ENCODE measurements at regions not wholly inside any gene's neighbourhood (a gene's known extent, or its start where the extent isn't known, plus 50 kb on each side); places are given as distances from the start of the nearest gene placed in this dataset.
"Not testable (repeated sequence)": the region's sequence is repeated elsewhere in the genome, so short reads cannot be mapped to it uniquely, and the experiment has no call there.

DNA sequence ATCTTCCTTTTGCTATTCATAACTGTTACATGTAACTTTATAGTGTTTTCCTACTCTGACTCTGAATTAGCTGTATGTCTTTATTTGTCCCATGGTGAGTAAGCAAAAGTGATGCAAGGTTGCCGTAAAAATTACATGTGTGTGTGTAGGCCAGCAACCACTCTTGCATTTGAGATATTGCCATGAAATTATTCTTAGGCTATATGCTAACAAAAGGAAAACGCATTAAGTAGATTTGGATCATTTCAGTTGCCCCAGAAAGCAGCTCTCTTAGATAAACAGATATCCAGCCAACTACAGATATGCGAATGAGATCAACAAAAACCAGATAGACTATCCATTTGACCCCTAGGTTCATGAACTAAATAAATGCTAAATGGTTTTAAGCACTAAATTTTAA is 73.6 kb downstream of the CYLC2 start:
- DNase-seq (ENCODE audit: low spot score), result peak; percentile 26

DNA sequence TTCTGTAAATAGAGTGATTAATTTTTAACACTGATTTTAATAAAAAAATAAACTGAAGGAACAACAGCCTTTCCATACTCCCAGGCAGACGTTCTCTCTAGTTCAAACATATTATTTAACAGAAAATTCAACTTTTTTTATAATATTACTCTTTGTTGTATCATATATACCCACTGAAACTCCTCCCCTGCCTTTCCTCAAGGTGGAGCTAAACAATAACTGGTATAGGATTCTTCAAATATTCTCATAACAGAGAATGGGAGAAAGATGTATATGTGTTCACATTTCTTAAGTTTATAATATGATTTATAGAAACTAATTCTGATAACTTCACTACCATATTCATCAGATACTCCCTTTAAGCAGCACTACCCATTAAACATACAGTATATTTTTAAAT is 83.4 kb downstream of the CYLC2 start:
- DNase-seq (ENCODE audit: low spot score), result peak; percentile 36

DNA sequence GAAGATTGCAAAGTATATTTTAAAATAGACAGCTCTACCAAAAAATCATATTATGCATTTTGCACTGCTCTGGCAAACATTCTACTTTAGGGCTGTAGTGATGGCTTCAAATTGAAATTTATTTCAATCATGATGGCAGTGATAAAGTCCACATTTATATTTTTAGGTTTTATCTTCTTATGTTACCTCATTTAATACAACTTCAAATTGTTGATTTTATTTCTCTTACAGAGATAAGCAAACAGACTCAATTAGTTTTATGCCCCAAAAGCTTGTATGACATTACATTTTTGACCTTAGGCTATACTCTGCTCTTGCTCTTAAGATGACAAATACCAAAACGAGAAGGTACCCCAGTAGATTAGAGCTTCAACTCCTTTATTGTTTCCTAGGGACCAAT is 87.4 kb downstream of the CYLC2 start:
- DNase-seq (ENCODE audit: low spot score), result no peak

DNA sequence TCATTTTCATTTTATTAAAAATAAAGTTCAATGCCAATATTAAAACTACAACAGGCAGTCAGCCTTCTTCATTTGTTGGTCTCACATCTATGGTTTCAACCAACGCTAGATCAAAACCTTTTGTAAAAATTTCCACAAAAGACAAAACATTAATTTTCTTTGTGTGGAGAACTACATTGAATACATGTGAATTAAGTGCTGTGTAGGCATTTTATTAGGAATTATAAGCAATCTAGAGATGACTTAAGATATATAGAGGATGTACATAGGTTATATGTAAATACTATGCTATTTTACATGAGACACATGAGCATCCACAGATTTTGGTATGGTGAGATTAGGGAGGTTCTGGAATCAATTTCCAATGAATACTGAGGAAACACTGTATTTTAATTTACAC is 94.2 kb downstream of the CYLC2 start:
- no peak for DNase-seq (ENCODE audit: low spot score)

DNA sequence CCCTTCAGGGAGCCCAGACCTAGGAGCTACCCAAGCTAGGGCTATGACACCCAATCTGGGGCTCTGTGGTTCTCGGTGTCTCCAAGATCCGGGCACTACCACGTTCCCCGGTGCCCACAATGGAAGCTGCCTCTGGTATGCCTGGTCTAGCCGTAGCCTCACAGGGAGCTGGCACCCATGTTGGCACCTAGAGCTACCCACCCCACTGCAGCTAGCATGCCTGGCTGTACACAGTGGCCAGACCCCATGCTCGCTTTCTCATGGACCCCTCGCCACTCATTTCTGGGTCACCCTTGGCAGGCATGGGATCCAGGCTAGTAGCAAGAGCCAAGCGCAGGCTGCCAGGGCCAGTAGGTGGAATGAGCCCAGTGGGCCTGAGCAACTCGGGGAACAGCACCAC is 109.0 kb downstream of the CYLC2 start:
- DNase-seq (ENCODE audit: low spot score), result no peak

DNA sequence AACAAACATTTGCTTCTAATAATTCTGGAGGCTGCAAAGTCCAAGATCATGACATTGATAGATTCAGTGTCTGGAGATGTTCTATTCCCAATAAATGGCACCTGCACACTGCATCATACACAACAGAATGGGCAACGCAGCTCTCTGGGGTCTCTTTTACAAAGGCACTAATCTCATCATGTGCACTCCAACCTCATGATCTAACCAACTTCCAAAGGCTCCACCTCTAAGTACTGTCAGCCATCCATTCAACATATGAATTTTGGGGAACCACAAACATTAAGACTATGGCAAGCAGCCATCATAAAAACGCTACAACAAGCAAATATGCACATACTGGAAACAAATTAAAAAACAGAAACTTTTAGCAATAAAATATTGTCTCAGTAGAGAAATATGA is 121.1 kb downstream of the CYLC2 start:
- DNase-seq (ENCODE audit: low spot score), result no peak

DNA sequence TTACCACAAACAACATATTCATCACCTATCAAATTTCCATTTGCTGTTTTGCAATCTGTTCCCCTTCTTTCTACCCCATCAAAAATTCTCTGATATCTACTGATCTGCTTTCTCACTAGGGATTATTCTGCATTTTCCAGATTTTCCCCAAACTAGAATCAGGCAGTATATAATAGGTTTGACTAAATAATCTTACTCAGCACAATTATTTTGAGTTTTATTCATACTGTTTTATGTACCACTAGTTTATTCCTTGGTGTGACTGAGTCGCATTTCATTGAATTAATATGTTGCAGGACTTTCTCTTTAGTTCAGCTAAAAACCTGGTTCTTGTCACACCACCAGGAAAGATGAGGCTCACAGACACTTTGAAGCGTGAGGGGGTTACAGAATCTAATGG is 131.4 kb downstream of the CYLC2 start:
- DNase-seq (ENCODE audit: low spot score), result no peak

DNA sequence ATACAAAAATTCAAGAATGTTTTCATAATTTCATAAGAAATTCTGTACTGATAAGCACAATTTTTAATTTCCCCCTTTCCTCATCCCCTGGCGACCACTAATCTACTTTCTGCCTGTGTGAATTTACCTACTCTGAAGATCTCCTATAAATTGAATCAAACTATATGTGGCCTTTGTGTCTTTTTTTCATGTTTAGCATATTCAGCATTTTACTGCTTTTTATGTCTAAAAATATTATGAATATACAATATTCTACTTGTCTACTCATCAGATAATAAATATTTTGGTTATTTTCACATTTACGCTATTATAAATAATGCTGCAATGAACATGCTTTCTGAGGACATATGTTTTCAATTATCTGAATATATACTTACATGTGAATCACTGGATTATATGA is 144.8 kb downstream of the CYLC2 start:
- DNase-seq (ENCODE audit: low spot score), result no peak

DNA sequence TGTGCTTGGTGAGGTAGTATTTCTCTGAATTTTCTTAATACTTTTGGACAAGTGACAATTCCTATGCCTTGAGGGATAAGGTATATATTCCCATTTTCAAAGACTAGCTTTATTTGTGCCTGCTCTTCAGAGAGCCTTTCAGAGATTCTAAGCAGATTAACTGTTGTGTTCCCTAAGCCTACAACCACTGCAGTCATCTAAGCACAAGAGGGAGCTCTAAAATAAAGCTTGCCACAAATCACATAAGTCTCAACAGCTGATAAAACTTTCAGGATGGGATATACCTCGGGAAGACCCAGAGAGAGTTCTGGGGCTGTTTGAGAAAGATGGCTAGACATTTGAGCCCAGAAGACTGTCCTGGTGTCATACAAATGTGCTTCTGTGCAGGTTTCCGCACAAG is 157.3 kb downstream of the CYLC2 start:
- no peak for DNase-seq (ENCODE audit: low spot score)

DNA sequence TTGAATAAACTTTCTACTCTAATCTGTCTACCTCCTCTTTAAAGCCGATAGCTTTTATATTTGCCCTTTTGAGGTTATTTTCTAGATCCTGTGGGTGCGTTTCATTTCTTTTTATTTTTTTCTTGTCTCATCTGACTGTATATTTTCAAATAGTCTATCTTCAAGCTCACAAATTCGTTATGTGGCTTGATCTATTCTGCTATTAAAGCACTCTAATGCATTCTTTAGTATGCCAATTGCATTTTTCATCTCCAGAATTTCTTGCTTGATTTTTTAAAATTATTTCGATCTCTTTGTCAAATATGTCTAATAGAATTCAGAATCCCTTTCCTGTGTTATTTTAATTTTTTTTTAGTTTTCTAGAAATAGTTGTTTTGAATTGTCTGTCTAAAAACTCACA is 172.4 kb downstream of the CYLC2 start:
- no peak for DNase-seq (ENCODE audit: low spot score)

DNA sequence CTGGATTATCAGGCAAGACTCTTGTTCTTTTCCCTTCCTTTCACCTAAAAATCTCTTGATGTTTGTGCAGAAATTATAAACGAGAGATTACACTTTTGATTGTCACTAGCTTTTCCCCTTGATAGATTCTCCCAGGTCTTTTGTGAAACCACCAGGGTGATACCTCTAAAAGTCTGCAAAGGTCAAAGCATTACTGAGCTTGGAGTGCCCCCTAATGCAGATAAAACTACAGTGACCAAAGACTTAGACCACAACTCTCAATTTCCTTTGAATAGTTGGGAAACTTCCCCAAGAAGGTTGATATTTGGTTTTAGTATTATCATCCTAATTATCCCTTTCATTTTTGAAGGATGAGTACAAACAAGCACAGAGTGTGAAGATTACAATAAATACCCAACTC is 173.1 kb downstream of the CYLC2 start:
- no peak for DNase-seq (ENCODE audit: low spot score)

DNA sequence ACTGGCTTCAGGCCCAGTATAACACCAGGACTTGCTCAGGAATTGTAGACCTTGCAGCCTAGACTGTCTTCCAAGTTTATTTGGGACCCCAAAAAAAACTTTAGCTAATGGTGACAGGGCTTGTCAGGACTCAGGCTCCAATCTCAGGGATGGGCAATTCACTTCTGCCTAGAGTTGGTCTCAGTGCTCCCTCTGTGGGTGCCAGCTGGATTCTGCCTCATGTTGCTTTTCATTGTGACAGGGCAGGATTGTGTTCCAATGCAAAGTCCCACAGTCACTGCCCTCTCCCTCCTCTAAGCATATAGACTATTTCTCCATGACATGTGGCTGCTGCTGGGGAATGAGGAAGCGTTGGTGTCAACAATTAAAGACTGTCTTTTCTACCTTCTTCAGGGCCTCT is 174.7 kb downstream of the CYLC2 start:
- no peak for DNase-seq (ENCODE audit: low spot score)

DNA sequence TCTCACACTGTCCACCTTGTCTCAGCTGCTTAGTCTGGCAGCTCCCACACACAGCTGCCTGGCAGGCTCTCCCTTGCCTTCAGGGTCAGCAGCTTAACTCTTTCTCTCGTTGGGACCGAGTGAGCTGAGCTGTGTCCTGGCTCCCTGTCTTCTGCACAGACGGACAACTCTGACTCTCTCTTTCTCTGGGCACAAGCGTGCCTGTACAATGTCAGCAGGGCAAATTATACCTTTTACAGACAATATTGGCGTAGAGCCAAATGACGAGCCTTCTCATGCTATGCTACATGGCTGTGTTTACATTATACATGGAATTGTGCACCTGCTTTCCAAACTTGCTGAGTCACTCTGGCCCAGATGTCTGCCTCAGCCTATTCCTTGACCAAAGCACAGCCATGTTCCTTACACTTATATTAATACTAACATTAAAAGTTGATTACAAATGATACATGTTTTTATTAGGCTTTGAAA is 188.6 kb downstream of the CYLC2 start:
- peak; percentile 7 for DNase-seq (ENCODE audit: low spot score)

DNA sequence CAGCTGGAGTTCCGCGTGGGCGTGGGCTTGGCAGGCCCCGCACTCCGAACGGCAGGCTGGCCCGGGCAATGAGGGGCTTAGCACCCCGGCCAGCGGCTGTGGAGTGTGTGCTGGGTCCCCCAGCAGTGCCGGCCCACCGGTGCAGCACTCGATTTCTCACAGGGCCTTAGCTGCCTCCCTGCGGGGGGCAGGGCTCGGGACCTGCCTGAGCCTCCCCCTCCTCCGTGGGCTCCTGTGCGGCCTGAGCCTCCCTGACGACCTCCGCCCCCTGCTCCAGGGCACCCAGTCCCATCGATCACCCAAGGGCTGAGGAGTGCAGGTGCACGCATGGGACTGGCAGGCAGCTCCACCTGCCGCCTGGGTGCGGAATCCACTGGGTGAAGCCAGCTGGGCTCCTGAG is 191.8 kb downstream of the CYLC2 start:
- DNase-seq (ENCODE audit: low spot score), result no peak

DNA sequence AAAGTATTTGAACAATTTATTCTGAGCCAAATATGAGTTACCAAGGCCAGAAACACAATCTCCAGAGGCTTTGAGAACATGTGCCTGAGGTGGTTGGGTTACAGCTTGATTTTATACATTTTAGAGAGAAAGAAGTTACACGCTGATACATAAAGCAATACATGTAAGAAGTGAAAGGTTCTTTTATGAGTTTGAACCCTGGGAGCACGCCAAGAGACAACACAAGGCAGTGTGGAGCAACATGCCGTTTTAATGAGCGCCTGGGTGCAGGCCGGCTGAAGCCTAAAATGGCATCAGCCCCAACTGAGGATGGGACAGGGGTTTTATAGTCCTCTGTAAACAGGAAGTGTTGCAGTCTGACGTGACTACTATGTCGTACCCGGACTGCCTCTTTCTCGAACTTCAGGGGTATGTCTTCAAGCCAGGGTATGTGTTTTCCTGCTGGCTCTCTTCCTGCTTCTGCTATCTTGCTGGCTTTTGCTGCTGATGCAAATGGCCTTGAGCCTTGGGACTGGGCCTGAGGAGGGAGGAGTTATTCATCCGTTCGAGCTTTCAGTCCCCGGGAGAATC is 193.7 kb downstream of the CYLC2 start:
- no peak for DNase-seq (ENCODE audit: low spot score)

DNA sequence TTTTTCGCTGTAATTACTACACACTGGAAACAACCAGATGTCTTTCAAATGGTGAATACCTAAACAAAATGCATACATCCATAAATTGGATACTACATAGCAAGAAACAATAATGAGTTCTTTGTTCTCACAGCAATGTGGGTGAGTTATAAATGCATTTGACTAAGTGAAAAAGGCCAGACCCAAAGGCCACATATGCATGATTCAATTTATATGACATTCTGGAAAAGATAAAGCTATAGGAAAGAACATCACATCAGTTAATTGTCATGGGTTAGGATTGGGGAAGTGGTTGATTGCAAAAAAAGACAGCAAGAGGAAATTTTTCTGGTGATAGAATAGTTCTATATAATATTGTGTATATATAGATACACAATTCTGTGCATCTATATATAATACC is 198.9 kb downstream of the CYLC2 start:
- DNase-seq (ENCODE audit: low spot score), result no peak

DNA sequence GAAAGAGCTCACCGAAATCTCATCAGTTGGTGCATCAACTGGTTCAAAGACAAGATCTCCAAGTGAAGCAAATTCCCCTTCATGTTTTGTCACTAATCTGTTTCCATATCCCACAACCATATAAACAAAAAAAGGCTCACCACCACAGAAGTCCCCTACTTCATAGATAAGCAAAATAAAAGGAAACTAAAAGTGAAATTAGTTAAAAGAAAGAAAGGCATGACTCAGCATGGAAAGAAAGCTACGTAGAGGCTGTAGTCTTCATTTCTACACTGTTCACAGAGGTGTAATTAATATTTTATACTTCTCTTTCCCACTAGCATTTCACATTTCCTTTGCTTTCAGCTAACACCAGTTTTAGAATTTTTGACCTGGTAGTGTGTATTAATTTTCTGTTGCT is 208.0 kb downstream of the CYLC2 start:
- no peak for DNase-seq (ENCODE audit: low spot score)

DNA sequence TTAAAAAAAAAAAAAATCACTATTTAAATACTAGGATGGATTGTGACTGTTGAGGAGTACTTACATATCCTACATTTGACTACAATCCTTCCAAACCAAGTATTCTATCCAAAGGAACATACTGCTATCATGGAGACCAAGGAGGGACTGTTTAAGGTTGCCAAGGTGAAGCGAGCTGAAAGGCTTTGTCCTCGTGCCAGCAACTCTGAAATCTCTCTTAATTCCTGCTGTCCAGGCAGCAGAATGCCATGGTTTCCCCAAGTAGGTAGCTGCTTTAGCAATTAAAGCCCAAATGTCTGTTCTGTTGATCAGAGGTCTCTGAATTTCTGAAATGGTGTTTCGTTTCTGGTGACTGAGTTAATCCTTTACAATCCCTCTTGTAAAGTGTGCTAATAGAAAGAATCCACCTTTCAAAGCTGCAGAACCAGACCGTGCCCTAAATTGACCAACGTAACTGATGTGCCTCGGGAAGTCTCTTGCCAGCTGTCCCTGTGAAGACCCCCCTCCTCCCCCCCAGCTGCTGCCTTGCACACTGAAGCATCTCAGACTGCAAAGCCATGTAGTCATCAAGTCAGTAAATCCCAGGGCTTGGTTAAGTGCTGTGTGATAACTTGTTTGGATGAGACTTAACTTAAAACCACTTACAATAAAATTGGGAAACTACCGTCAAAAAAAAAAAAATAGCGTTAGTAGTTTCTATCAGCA is 210.9 kb downstream of the CYLC2 start:
- DNase-seq (ENCODE audit: low spot score), result not testable (repeated sequence)

DNA sequence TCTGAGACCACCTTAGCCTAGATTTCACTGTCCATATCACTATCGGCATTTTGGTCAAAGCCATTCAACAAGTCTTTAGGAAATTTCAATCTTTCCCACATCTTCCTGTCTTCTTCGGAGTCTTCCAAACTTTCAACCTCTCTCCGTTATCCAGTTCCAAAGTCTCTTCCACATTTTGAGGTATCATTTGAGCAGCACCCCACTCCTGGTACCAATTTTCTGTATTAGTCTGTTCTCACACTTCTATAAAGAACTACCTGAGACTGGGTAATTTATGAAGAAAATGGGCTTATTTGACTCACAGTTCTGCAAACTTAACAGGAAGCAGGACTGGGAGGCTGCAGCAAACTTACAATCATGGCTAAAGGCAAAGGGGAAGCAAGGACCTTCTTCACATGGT is 215.5 kb downstream of the CYLC2 start:
- no peak for DNase-seq (ENCODE audit: low spot score)

DNA sequence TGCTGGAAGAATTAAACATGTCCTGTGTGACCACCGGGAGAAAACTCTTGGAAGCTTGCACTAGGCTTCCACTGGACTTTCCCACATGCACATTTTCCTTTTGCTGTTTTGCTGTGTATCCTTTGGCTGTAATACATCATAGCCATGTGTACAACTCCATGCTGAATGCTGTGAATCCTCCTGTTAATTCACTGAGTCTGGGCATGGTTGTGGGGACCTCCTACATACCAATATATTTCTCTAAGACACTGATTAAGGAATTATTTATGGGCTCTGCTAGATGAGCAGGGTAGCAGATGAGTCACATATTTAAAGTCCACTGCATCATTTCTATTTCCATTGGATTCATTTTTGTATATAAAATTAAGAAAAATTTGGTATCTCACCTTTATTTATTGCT is 220.1 kb downstream of the CYLC2 start:
- no peak for DNase-seq (ENCODE audit: low spot score)

DNA sequence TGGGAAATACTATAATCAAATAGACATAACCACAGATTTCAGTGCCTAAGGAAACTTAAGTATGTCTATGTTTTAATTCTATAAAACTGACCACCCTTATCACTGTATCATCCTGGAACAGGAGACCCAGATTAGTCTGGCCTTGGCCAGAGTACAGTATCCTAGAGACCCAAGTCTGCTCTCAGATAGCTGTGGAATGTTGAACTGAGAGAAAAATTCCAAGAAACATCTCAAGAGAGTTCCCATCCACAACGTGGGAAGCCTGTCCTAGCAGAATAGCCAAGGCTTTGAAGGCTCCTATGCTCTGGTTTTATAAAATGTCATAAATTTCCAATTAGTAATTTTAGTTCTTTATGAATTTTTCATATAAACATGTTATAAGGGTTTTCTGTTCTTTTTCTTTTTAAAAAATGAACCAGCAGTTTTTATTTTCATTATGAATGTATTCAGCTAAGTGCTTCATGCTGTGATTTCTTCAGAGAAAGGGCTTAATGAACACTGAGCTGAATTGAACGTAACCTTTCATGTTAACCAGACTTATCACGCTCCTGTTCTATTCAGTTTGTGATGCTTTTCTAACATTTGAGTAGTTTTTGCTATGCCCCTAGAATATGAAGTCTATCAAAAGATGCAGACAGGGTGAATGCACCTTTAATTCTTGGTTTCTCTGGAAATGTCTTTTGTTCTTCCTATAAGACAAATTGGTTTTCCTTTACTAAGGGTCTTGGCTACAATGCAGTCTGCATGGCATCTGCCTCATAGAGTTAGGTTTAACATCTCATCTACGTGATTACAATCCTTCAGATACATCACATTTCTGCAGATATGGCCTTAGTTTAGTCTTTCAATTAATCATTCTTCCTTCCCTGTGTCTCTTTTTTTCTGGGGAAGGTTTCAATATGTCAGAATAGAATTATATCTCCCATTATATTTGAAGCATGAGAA is 230.8 kb downstream of the CYLC2 start:
- no peak for DNase-seq (ENCODE audit: low spot score)

DNA sequence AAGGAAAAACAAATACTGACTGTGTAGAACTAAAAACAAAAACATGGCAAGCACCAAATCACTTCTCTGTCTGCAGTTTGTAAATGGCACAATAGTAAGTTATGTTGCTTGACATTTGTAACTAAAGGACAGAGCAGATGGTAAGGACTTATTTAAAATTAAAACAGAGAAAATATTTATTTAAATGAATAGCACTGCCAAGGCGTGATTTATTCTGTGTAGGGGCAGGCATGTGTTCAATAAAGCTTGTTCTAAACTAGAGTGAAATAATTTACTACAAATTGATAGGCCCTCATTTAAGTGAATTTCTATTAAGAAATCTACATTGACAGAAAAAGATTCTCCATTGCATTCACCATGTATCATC is 231.5 kb downstream of the CYLC2 start:
- DNase-seq (ENCODE audit: low spot score), result no peak

DNA sequence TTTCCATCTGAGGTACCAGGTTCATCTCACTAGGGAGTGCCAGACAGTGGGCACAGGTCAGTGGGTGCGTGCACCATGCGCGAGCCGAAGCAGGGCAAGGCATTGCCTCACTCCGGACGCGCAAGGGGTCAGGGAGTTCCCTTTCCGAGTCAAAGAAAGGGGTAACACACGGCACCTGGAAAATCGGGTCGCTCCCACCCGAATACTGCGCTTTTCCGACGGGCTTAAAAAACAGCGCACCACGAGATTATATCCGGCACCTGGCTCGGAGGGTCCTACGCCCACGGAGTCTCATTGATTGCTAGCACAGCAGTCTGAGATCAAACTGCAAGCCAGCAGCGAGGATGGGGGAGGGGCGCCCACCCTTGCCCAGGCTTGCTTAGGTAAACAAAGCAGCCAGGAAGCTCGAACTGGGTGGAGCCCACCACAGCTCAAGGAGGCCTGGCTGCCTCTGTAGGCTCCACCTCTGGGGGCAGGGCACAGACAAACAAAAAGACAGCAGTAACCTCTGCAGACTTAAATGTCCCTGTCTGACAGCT is 242.5 kb downstream of the CYLC2 start:
- not testable (repeated sequence) for DNase-seq (ENCODE audit: low spot score)

All from RKO (cell line).